Left hindlimb (tissue), 1 donor: ENCODE measurements at regions not wholly inside any gene's neighbourhood (a gene's known extent, or its start where the extent isn't known, plus 50 kb on each side); places are given as distances from the start of the nearest gene placed in this dataset.

Experiments used
- DNase-seq: peaks from one replicate; pipeline ENCODE4 v3.0.0-alpha.2; 2018

DNA sequence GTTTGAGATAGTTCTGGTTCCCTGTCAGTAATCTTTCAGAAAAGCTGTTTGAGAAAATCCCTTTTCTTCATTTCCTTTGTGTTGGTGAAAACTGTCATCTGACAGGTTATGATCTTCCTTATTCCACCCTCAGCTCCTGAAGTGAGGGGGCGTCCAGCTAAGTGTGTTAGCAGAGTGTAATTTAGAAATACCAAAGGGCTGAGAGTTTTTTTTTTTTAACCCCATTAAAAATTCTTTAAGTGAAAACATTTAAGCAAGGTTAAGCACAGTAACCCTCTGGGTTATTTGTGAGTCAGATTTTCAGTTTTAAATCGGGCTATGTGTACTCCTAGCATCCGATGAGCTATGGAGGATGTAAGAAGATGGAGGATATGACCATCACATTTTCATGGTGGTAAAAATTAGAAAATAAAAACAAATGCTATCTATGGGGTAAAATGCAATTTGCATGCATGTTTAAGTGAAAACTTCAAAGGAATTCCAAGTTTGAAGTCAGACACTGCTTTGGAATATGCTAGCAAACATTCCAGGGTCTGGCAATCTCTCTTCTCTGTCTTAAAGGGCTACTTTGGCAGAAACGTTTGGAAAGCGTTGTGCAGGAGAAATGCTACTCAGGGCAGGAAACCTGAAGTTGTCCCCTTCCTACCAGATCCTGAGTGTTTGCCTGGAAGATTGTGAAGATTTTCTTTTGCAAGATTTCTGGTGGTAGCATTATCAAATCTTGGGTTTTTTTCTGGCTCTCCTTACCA lies 197.0 kb upstream of the PRICKLE1 start:
- no peak for DNase-seq

DNA sequence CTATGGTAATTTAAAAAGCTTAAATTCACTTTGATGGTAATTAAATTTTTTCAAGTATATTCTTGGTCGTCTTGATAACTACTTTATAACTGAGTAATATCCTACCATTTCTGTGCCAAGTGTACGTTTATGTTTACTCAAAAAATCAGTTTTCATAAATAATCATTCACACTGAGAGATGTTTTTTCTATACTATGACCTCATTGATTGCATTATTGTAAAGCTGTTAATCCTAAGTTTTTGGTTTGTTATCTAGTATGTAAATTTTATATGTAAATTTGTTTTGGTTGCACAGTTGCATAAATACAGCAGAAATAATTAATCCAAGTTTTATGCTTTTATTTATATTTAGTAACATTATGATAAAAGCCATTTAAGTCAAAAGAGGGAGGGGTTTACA lies 196.4 kb upstream of the PRICKLE1 start:
- no peak for DNase-seq

DNA sequence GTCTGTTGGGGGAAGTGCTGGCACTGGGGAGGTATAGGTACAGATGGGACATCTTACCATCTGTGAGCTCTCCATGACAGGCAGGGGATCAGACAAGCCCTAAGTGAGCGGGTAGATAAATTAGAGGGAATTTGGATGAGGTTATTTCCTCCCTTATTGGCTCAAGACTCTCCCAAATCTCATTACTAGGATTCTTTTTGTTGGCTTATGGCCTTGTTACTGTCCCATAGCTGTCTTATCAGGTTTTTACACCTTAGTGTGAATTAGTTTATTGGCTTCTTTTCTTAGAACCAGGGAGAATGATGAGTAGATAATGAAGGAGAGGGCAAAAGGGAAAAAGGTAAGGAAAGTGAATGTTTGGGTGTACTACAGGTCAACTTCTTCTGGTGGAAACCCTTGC lies 191.1 kb upstream of the PRICKLE1 start:
- no peak for DNase-seq

DNA sequence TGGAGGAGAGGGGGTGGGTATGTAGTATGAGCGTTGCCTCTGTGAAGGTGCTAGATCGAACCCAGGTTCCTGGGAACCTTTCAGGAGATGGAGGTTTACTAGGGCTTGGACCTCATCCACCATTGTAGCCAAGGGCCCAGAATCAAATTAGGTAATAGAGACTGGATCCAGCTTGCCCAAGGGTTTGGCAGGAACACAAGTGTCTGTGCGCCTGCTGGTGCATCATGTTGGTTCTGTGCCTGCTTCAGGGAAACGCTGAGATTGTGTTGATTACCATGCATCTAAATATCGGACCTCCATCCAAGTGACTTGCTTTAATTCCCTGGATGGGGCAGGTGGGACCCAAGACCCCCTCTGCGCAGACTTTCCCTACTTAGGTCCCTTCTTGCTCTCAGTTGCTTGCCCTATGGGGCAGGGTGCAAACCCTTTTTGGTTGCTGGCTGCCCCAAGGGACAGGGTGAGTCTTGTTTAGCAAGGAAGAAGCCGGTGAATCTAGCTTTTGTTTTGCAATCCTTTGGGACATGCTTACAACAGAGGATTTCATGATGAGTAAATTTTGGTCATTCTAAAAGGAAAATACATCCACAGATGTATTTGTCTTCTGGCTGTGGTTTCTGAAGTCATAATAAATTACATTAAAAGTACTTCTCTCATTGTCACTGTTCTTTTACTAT lies 189.8 kb upstream of the PRICKLE1 start:
- DNase-seq: no peak

DNA sequence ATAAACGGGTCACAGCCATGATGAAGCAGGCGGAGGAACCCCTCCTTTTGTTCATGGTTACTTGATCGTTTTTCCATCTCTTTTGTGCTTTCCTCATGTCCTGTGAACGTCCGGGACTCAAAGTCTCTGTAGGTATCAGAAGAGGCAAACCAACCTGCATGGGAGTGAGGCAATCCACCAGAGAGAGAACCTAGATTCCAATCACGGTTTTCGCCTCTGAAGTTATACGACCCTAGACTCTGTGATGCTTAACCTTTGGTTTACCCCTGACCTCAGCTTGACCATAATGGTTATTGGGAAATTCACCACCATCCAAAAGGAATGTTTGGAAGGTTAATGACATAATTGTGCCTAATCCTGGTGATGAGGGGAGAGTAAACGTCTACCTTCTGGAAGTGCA lies 186.8 kb upstream of the PRICKLE1 start:
- DNase-seq: no peak

DNA sequence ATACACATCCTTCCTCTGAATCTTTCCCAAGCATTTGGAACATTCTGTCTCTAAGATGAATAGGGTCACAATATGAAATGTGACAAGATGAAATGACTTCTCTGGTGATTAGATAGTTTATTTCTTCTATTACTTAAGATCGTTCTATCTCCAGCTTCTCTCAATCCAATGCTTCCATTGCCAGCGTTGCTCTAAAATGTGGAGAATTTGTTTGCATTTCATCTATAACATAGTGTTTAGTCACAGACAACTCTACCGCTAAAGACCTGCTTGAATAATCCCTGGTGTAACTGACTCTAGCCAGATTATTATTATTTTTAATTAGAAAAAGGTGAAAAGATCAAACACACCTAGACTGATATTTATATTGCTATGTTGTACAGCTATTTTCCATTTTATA lies 184.7 kb upstream of the PRICKLE1 start:
- DNase-seq: no peak

DNA sequence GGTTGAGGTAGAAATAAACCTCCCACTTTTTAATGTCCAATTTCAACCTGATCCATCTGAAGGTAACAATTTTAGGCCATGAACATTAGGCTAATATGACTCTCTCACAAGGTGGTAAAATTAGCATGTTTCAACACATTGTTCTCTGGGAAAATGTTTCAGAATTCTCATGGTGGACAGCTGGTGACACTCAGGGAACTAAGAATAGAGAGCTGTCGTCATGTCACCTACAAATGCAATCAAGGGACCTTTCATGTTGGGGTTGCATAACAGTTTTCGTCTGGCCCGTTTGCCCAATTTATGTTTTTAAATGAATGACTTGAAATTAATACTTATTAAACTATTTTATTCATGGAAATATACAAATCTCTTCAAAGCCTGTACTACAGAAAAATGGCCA lies 180.7 kb upstream of the PRICKLE1 start:
- no peak for DNase-seq

DNA sequence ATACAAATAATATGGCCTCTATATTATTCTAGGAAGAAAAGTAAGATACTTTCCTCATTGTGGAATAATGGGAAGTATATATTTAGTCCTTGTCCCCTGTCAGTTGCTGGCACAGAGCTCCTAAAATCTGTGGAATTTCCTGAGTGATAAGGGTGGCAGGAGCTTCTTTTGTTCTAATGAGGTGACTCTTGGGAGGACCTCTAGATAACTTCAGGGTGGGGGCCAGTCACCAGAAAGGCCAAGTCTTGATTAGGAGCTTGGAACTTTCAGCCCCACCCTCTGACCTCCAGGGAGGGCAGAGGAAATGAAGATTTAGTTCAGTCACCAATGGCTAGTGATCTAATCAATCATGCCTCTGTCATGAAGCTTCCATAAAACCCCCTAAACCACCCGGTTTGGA lies 179.9 kb upstream of the PRICKLE1 start:
- no peak for DNase-seq

DNA sequence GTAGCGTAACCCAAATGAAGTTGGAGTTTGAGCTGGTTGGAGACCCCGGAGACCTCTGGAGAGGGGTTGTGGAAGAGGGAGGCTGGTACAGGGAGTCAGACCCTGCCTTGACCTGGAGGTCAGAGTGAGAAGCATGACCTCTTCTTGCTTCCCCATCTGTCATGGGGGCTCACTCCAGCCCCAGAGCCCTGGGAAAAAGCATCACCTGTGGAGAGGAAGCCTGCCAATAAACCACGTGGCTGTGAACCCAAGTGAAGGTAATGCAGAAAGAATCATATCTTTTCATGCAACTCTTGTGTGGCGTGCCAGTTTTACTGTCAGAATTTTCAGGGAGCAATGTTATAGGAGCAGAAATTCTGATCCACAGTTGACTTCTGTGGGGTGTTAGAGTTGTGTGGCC lies 178.5 kb upstream of the PRICKLE1 start:
- DNase-seq: no peak

DNA sequence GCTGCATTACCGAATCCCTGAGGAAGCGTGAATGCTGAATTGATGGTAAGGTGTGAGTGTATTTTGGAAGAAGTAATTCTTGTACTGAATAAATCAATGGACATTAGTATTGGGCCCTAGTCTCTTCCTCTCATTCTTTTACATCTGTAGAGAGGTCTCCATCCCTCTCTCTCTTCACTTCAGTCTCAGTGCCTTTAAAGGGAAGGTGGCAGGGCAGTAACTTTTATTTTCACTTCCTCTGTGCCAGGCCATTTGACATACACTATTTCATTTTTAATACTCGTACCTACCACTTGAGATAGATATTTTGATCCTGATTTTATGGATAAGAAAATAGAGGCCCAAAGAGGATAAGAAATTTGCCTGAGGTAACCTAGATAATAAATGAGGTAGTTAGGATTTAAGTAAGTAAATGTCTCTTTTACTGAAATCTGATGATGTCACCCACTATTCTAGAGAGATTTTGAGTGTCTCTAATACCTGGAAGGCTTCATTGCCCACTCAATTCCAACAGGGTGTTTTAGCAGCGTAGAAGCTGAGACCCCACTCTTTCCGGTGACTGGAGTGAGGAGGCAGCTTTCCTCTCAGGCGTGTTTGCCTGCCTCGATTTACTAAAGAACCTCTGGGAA lies 177.9 kb upstream of the PRICKLE1 start:
- DNase-seq: no peak

DNA sequence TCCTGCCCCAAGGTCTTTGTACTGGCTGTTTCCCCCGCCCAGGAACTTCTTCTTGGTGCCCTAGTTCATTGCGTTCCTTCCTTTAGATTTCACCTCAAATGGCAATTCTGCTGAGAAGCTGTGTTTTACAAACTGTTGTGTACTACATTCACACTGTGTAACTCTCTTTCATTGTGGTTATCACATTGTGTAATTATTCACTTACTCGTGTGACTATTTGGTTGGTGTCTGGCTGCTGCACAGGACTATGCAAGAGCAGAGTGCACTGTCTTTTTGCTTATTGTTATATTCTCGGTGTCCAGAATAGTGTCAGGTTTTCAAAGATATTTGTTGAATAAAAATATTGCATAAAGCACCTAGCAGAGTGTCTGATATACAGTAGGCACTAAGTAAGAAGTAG lies 177.2 kb upstream of the PRICKLE1 start:
- no peak for DNase-seq

DNA sequence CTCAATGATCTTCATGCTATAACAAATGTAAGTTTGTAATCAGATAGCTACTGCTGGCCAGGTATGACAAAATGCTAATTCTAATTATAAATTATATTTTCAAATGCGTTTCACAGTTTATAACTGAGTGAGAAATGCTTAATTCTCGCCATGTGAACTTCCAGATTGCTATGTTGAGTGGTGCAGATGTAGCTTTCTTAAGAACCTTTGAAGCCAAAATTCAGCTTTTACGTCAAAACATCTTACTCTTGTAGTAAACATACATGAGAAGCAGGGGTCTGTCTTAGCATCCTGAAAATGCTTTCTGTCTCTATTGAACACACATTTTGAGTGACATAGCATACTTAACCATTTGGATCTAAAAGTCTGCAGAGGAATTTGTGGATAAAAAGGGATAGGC lies 176.5 kb upstream of the PRICKLE1 start:
- DNase-seq: no peak

DNA sequence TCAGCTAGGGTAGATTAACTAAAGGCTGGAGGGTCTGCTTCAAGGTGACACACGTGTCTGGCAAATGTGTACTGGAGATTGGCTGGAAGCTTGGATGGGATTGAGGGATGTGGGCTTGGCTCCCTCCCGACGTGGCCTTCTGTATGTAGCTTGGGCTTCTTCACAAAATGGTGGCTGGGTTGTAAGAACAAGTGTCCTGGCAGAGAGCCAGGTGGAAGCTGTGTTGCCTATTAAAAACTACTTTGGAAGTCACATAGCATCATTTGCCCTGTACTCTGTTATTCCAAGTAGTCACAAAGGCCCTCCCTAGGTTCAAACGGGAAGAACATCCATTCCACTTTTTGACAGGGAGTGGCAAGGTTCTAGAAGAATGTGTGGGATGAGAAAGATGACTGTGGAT lies 174.1 kb upstream of the PRICKLE1 start:
- DNase-seq: no peak

DNA sequence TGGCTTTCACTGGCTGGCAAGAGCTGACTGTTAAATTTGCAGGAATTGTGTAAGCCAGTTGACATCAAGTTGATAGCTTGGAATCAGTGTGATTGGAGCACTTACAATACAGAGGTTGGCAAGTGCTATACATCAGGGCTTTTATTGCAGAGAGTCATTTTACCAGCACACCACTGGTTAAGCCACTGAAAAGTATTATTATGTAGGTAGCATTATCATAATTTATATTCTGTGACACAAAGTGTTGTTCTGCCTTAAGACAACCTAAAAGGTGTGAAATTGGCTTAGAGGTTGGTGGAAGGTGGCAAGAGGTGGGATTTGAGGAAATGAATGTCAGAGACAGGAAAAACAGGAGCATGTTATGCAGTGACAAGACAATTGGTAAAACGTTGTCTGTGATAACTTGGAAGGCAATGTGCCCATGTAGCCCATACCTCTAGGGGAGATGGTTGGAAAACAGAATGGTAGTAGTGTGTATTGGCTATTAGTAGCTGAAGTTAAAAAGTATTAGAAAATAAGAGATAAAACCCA lies 172.9 kb upstream of the PRICKLE1 start:
- no peak for DNase-seq

DNA sequence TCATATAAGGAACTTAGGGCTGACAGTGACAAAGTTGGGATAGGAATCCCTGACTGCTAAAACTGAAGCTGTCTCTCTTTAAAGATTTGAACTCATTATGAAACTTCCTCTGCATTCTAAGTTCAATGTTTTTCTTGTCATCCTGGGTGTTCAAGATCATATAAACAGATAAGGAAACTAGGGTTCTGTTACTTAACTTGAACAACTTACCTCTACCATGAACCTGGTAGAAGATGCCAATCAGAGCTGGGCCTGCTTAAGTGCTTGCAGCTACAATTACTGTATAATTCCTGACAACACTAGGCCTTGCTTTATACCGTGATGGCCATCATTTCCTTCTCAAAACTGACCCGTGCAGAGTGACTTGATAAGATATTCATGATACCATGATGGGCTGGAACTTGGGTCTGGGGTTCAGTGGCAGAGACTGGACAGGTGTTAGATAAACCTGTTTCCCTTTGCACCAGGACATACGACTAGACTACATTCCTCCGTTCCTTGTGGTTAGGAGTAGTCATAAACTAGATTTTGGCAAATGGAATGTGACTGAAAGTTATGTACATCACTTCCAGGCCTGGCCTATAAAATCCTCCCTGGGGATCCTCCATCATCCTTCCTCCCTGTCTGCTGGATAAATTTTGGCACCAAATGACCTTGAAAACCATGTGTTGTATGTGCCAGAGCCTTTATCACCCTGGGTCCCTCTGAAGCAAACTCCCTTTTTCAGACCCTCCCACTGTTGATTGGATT lies 172.2 kb upstream of the PRICKLE1 start:
- DNase-seq: no peak

DNA sequence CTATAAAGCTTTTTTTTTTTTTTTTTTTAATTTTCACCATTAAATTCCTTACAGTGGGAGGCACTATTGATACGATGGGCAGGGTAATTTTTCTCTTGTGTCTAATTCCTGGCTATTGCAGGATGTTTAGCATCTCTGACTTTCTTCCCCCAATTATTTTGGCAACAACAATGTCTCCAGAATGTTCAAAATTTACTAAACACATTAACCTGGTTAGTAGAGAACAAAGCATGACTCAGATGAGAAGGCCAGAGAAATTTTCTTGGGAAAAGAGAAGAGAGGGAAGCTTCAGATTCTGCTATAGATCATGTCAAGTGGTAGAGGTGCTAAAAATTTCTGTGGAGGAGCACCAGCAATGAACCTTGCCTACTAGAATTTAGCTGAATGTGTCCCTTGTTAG lies 171.5 kb upstream of the PRICKLE1 start:
- DNase-seq: no peak

DNA sequence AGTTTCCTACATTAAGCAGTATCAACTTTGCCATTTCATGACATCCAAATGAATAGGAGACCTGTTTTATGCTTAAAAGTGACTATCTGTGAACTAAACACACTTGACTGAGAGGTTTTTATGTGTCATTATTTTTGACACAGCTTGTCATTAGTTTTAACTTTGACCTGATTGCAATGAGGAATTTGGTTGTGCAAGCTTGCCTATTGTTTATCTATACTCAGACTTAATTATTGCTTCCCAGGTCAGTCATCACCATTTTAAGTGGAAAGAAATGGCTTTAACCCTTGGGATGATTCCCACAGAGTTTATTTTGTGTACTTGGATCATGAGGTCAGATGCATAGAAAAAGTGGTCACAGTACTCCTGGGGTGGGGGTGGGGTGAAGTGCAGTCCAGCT lies 171.0 kb upstream of the PRICKLE1 start:
- no peak for DNase-seq

DNA sequence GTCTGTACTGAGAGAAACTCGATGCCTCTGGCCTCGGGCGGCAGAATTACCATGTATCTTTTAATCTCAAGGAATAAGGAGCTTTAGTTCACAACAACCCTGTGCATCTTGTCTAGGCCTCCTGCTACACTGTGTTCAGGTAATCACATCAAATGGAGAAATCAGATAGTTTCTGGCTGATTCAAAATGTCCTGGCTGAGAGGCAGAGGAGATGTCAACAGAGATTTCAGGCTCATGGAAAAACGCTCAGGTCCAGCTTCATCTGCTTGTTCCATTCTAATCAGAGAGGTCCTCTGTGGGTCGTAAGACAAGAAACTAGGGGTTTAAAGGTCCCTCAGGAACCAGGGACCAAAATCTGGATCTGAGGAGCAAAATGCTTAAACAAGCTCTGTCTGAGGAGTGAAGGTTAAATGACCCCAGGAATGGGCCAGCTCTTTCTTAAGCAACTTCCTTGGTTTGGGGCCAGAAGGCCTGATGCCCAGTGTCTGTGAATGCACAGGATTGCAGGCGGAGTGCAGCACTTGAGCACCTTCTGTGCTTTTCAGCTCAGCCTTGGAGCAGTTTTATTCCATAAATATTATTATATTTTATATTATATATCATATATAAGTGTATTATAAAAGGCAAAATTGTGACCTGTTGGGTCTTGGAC lies 170.2 kb upstream of the PRICKLE1 start:
- peak; percentile 75 for DNase-seq

DNA sequence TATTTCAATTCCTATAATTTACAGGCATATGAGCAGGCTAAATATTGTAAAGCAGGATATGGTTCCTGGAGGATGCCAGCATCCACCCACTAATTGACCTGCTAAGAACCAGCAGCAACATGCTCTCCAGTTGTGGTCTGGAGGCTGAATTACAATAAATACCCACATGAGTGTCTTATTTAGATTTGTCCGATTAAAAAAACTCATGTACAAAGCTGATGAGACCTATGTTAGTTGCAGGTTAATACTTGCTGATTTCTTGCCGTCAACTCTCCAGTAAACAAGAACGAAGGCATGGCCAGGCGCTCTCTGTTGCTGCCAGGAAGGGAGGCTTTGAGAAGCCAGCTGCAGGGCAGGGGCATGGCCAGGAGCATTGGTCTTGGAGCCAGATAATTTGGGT lies 169.3 kb upstream of the PRICKLE1 start:
- DNase-seq: no peak

DNA sequence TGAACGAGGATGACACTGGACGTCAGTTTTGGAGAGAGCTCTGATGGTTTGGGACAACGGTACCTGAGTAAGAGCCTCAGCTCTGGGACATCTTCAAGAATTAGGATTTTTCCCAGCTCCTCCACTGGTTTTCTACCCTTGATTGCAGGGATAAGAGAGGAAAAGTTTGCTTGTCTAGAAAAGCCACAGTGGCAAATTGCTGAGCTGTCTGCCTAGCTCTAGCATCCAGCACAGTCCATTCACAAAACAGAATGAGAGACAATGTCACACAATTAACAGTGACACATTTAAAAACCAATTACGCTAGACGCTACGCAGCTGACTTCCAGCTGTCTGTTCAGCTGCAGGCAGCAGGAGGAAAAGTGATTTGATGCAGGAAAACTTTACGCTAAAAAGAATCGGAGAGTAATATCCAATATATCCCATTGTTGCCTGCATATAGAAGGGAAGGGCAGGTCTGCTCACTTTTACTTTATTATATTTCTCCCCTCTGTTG lies 168.1 kb upstream of the PRICKLE1 start:
- DNase-seq: no peak

DNA sequence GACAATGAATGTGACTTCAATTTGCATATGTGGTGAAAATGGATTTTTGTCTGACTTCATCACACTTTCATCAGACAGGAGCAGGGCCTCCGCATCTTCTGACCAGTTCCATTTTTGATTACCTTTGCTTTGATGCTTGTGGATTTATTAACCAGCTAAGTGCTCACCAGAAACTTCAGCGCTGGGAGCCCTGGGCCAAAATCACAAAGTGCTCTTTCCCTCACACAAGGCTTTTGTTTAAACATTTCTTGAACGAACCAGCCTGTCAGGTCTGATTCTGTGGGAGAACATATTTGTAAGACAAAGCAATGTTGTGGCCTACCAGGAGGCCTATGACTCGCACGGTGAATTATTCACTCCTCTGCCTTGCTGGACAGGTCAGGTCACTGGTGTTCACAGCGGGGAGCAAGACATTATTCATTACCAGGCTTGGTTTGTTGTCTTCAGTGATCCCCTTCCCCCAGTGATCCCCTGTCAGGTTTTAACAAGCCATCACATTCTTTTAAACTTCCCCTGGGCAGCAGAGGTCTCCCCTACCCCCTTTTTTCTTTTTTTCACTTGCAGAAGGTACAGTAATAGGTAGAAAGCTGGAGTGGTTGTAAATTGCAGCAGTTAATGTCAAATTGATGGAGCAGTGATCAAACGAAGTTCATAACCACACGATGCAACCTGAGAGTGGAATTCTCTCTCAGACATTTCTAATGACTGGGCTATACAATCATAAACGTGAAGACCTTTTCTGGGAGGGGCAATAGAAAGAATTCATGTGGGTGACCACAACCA lies 167.5 kb upstream of the PRICKLE1 start:
- DNase-seq: no peak

DNA sequence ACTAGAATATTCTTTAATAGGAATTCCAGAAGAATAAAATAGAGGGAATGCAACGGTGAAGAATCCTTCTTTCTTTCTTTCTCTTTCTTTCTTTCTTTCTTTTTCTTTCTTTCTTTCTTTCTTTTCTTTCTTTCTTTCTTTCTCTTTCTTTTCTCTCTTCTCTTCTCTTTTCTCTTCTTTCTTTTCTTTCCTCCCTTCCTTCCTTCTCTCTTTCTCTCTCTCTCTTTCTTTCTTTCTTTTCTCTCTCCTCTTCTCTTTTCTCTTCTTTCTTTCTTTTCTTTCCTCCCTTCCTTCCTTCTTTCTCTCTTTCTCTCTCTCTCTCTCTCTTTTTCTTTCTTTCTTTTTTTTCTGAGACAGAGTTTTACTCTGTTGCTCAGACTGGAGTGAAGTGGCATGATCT lies 160.8 kb upstream of the PRICKLE1 start:
- DNase-seq: no peak
